Body of pancreas (tissue), 4 donors: ENCODE measurements at regions not wholly inside any gene's neighbourhood (a gene's known extent, or its start where the extent isn't known, plus 50 kb on each side); places are given as distances from the start of the nearest gene placed in this dataset.

Experiments
- ATAC-seq: fragments of 150-250 bp; one replicate; pipeline ENCODE4 v1.9.1; 2016
- DNase-seq, 4 donors: peaks; one replicate each; pipeline ENCODE4 v3.0.0-alpha.2; 2019
- H3K27ac ChIP-seq, 4 donors: fragments of 200-600 bp; sonication (generic); 1 replicate in 3 of 4; 2 replicates in 1 of 4; pipeline versions ENCODE4 v1.5.1 to v1.6.1; 2016 to 2019; ENCODE audit warnings: mild to moderate bottlenecking in 1 of 4, mixed read lengths in 1 of 4, moderate library complexity in 1 of 4
- H3K27me3 ChIP-seq, 2 donors: fragments of 200-600 bp; sonication (generic); one replicate each; pipeline ENCODE4 v1.6.0; 2016; ENCODE audit warnings: mild to moderate bottlenecking in 1 of 2
- H3K36me3 ChIP-seq, 2 donors: fragments of 200-600 bp; sonication (generic); replicated peaks in 1 of 2; 2 replicates each; pipeline ENCODE4 v1.5.1; 2016; ENCODE audit warnings: low read depth in 2 of 2; ENCODE audit not compliant: insufficient read depth in 1 of 2
- H3K4me1 ChIP-seq: fragments of 200-600 bp; sonication (generic); one replicate; pipeline ENCODE4 v1.6.0; 2016
- H3K4me3 ChIP-seq, 2 donors: fragments of 200-600 bp; sonication (generic); 1 replicate in 1 of 2; 2 replicates in 1 of 2; pipeline ENCODE4 v1.5.1; 2016 to 2019
- H3K9me3 ChIP-seq, 3 donors: fragments of 200-600 bp; sonication (generic); 1 replicate in 2 of 3; 2 replicates in 1 of 3; pipeline ENCODE4 v1.5.1; 2016
- CTCF ChIP-seq, 7 experiments: fragments of 450-650 bp in 4 of 7; fragments of 200-600 bp in 3 of 7; sonication (generic) in 3 of 7; IDR thresholded peaks; one replicate each; pipeline ENCODE4 v1.5.1; 2016 to 2019; ENCODE audit warnings: antibody characterized with exemption in 7 of 7
- POLR2A ChIP-seq, 3 donors: fragments of 450-650 bp; IDR thresholded peaks; one replicate each; pipeline ENCODE4 v1.6.1; 2016; ENCODE audit warnings: antibody characterized with exemption in 3 of 3, mild to moderate bottlenecking in 2 of 3
- WGBS, 2 donors: methylation state at CpG; one replicate each; pipeline ENCODE4 v1.1.5; 2017; 5-methylcytosine and 5-hydroxymethylcytosine counted together
- intact Hi-C: fragments of 100-400 bp; cut with DNase I; formaldehyde crosslinking; loops from one replicate; pipeline ENCODE4 v1.15.1; 2023

DNA sequence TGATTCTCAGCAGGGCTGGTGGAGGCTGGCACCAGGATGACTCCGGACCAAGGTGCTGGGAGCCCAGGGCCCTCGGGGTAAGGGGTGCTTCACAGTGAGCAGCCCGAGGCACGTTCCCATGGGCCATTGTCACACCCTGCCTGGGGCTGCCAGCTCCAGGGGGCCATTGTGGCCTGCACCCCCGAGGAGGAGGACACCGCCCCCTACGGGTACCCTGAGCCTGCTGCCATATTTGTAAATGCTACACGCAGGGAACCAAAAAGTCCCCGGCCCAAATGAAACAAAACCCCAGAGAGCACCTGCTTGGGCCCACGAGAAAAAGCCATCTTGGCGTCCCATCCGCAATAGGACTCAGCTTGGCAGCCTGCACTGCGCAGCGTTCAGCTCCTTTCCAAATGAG, 64.7 kb upstream of the GATA5 start:
- Histone ChIP-seq H3K36me3 (no peaks in the 10 kb centered on the region), H3K4me1 (no peaks in the 10 kb centered on the region), H3K27me3 (no peaks in the 10 kb centered on the region), H3K9me3 (no peaks in the 10 kb centered on the region), H3K4me3 (no peak overlapping the region), H3K27ac (no peak overlapping the region)
- no peak for ATAC-seq
- intact Hi-C loops = no loop called here
- TF ChIP-seq CTCF (IDR thresholded peaks at IDR 0.05) (no peak), POLR2A (IDR thresholded peaks at IDR 0.05) (no peak)
- DNase-seq = no peak
- 60 to 68% methylated on average over 10 to 14 of the region's 14 CpGs for WGBS, 2 donors

GRCh38 chr20:62542862-62543261, 67.1 kb upstream of the GATA5 start:
- WGBS, 2 donors = 59% methylated on average over 5 to 14 of the region's 14 CpGs
- no peaks in the 10 kb centered on the region for H3K36me3 ChIP-seq
- H3K4me1 ChIP-seq = no peaks in the 10 kb centered on the region
- H3K27ac ChIP-seq = no peak overlapping the region
- DNase-seq (no peak), ATAC-seq (no peak)
- no peak overlapping the region for H3K4me3 ChIP-seq
- intact Hi-C loops = no loop called here
- H3K9me3 ChIP-seq = no peaks in the 10 kb centered on the region
- TF ChIP-seq CTCF (IDR thresholded peaks at IDR 0.05) (no peak), POLR2A (IDR thresholded peaks at IDR 0.05) (no peak)
- no peaks in the 10 kb centered on the region for H3K27me3 ChIP-seq

GRCh38 chr20:62543470-62544302, 67.9 kb upstream of the GATA5 start:
- 66 to 79% methylated on average over 27 of the region's 27 CpGs for WGBS, 2 donors
- ATAC-seq (no peak), DNase-seq (no peak)
- Histone ChIP-seq H3K36me3 (no peaks in the 10 kb centered on the region), H3K27me3 (no peaks in the 10 kb centered on the region), H3K4me3 (no peak overlapping the region), H3K27ac (no peak overlapping the region), H3K9me3 (no peaks in the 10 kb centered on the region), H3K4me1 (no peaks in the 10 kb centered on the region)
- TF ChIP-seq POLR2A (IDR thresholded peaks at IDR 0.05) = no peak
- no peak for TF ChIP-seq CTCF (IDR thresholded peaks at IDR 0.05)
- intact Hi-C loops = no loop called here

DNA sequence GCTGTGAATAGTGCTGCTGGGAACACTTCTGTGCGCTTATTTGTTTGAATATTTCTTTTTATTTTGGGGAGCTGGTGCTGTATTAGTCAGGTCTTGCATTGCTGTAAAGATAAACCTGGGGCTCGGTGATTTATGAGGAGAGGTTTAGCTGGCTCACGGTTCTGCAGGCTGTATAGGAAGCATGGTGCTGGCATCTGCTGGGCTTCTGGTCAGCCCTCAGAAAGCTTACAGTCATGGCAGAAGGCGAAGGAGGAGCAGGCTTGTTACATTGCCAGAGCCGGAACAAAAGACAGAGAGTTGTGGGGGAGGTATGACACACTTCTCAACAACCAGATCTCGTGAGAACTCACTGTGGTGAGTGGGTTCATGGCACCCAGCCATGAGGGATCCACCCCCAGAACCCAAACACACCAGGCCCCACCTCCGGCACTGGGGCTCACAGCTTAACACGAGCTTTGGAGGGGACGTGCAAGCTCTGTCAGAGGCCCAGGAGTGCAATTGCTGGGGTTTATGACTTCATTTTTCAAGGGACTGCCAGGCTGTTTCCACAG, 68.8 kb upstream of the GATA5 start:
- Histone ChIP-seq H3K4me3 (no peak overlapping the region), H3K27me3 (no peaks in the 10 kb centered on the region), H3K36me3 (no peaks in the 10 kb centered on the region), H3K9me3 (no peaks in the 10 kb centered on the region), H3K4me1 (no peaks in the 10 kb centered on the region), H3K27ac (no peak overlapping the region)
- WGBS, 2 donors = 85 to 91% methylated on average over 6 to 9 of the region's 9 CpGs
- ATAC-seq (no peak), DNase-seq (no peak)
- intact Hi-C loops = no loop called here
- TF ChIP-seq POLR2A (IDR thresholded peaks at IDR 0.05) = no peak
- TF ChIP-seq CTCF (IDR thresholded peaks at IDR 0.05) = no peak

DNA sequence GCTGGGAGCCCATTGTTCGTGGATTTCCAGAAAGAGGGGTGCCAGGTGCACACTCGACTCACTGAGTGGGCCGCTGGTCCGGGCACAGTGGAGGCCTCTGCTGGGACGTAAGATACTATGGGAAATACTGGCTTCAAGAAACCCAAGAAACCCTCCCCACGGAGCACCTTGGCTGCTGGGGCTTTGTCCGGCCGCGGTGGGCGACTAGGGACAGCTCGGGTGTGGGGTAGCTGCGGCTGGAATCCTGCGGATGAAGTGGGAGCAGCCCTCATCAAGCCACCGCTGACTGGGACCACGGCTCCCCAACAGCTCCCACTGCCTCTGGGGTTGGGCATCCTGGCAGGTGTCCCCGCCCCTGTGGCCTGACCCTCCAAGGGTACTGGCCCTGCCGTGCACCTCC, 69.5 kb upstream of the GATA5 start:
- H3K4me3 ChIP-seq = no peak overlapping the region
- H3K27me3 ChIP-seq = peaks cover 0 to 4% of the 10 kb centered on the region in 2 donors
- ATAC-seq = no peak

More for the DNA sequence above, 69.5 kb upstream of the GATA5 start:
- intact Hi-C loops = no loop called here
- DNase-seq = no peak
- H3K4me1 ChIP-seq = no peaks in the 10 kb centered on the region
- no peak overlapping the region for H3K27ac ChIP-seq
- TF ChIP-seq POLR2A (IDR thresholded peaks at IDR 0.05) (no peak), CTCF (IDR thresholded peaks at IDR 0.05) (no peak)
- H3K9me3 ChIP-seq = no peaks in the 10 kb centered on the region
- 57 to 82% methylated on average over 2 to 16 of the region's 17 CpGs for WGBS, 2 donors
- no peaks in the 10 kb centered on the region for H3K36me3 ChIP-seq
